HCT116 (cell line): ENCODE measurements at regions not wholly inside any gene's neighbourhood (a gene's known extent, or its start where the extent isn't known, plus 50 kb on each side); places are given as distances from the start of the nearest gene placed in this dataset.

Experiments used
- ATAC-seq: fragments of 200-7000 bp; cut with Tn5 transposase; 2 replicates; pipeline ENCODE4 v1.9.1; 2020; ENCODE audit warnings: mild to moderate bottlenecking, moderate library complexity
- BruUV-seq: library from RNA; stranded (reverse); fragments of 400-500 nt; replicated peaks from 2 replicates; lab custom pipeline; 2021; lab: Mats Ljungman, UMichigan
- CTCF ChIA-PET: fragments of 300-600 bp; sonication (Branson Sonifier 250); formaldehyde crosslinking; loops from one replicate; lab custom pipeline; 2021; ENCODE audit warnings: antibody characterized with exemption; lab: Charles Lee
- POLR2A ChIA-PET: fragments of 300-600, 350-600 bp; sonication (Branson Sonifier 250); formaldehyde crosslinking; loops from one replicate; lab custom pipeline; 2021; ENCODE audit warnings: antibody characterized with exemption; lab: Charles Lee
- RAD21 ChIA-PET, 2 experiments: fragments of 300-600 bp; sonication (Branson Sonifier 250); formaldehyde crosslinking; loops; one replicate each; lab custom pipeline; 2023; ENCODE audit warnings: low total read pairs in 2 of 2; ENCODE audit not compliant: uncharacterized antibody in 2 of 2, unreplicated experiment in 2 of 2, low non-redundant PET in 1 of 2; lab: Charles Lee
- DNase-seq: peaks from one replicate; pipeline ENCODE4 v3.0.0-alpha.2; 2010; ENCODE audit warnings: low read depth, low spot score
- H2AFZ ChIP-seq: fragments of 200-600 bp; shearing (Covaris generic), sonication (generic); 2 replicates; pipeline ENCODE4 v1.6.1; 2017; ENCODE audit warnings: low read depth, mixed run types, mixed read lengths, antibody characterized with exemption, low read length; ENCODE audit not compliant: poor library complexity, severe bottlenecking
- H3K27ac ChIP-seq: 2 replicates; pipeline ENCODE4 v1.5.1; 2012; ENCODE audit warnings: low read depth, low read length
- H3K27me3 ChIP-seq: fragments of 200-600 bp; sonication (generic); 2 replicates; pipeline ENCODE4 v1.6.1; 2016; ENCODE audit warnings: mixed run types, low read length, mixed read lengths; ENCODE audit not compliant: insufficient read depth
- H3K36me3 ChIP-seq, 2 experiments: fragments of 200-500 bp in 1 of 2; fragments of 200-600 bp in 1 of 2; sonication (Bioruptor generic) in 1 of 2; sonication (generic) in 1 of 2; 2 replicates each; pipeline versions ENCODE4 v1.5.1 to v1.6.1; 2014 to 2016; ENCODE audit warnings: low read length in 2 of 2, inconsistent platforms in 1 of 2, mixed read lengths in 1 of 2, mixed run types in 1 of 2; ENCODE audit not compliant: insufficient read depth in 2 of 2, control insufficient read depth in 1 of 2
- H3K4me1 ChIP-seq, 2 experiments: fragments of 200-600 bp in 1 of 2; sonication (generic) in 1 of 2; 2 replicates each; pipeline versions ENCODE4 v1.5.1 to v1.6.1; 2012 to 2017; ENCODE audit warnings: low read length in 2 of 2, inconsistent platforms in 1 of 2, mild to moderate bottlenecking in 1 of 2, mixed read lengths in 1 of 2, mixed run types in 1 of 2, moderate library complexity in 1 of 2; ENCODE audit not compliant: insufficient read depth in 2 of 2, control insufficient read depth in 1 of 2
- H3K4me2 ChIP-seq: fragments of 200-600 bp; sonication (generic); 2 replicates; pipeline ENCODE4 v1.6.1; 2017; ENCODE audit warnings: mixed run types, low read length, mixed read lengths
- H3K4me3 ChIP-seq, 2 experiments: fragments of 200-600 bp in 1 of 2; sonication (generic) in 1 of 2; replicated peaks in 1 of 2; 2 replicates each; pipeline ENCODE4 v1.5.1; 2011 to 2016; ENCODE audit warnings: low read length in 2 of 2, control low read depth in 1 of 2, low read depth in 1 of 2, mild to moderate bottlenecking in 1 of 2, mixed read lengths in 1 of 2, mixed run types in 1 of 2
- H3K79me2 ChIP-seq: fragments of 200-600 bp; sonication (generic); 2 replicates; pipeline ENCODE4 v1.6.1; 2017; ENCODE audit warnings: mild to moderate bottlenecking, mixed run types, low read length, moderate library complexity, mixed read lengths; ENCODE audit not compliant: insufficient read depth
- H3K9ac ChIP-seq: fragments of 200-600 bp; sonication (generic); 2 replicates; pipeline ENCODE4 v1.6.1; 2016; ENCODE audit warnings: low read length, mixed read lengths
- H3K9me2 ChIP-seq: fragments of 200-600 bp; sonication (generic), shearing (Covaris generic); 2 replicates; pipeline ENCODE4 v1.6.1; 2017; ENCODE audit warnings: mixed run types, mild to moderate bottlenecking, moderate library complexity; ENCODE audit not compliant: insufficient read depth
- H3K9me3 ChIP-seq, 2 experiments: fragments of 200-500 bp in 1 of 2; fragments of 200-600 bp in 1 of 2; sonication (Bioruptor generic) in 1 of 2; sonication (generic) in 1 of 2; 2 replicates each; pipeline ENCODE4 v1.6.1; 2014 to 2017; ENCODE audit warnings: low read length in 2 of 2, mixed read lengths in 2 of 2, inconsistent platforms in 1 of 2, low read depth in 1 of 2, mild to moderate bottlenecking in 1 of 2, mixed run types in 1 of 2, moderate library complexity in 1 of 2; ENCODE audit not compliant: control insufficient read depth in 1 of 2, insufficient read depth in 1 of 2
- H4K20me1 ChIP-seq: fragments of 200-600 bp; sonication (generic), shearing (Covaris generic); 2 replicates; pipeline ENCODE4 v1.6.1; 2017; ENCODE audit warnings: mixed run types, mild to moderate bottlenecking, moderate library complexity; ENCODE audit not compliant: insufficient read depth
- CBX3 ChIP-seq: IDR thresholded peaks from 2 replicates; pipeline ENCODE4 v1.6.1; 2012; ENCODE audit warnings: low read depth
- CEBPB ChIP-seq: IDR thresholded peaks from 2 replicates; pipeline ENCODE4 v1.6.1; 2012; ENCODE audit warnings: low read depth
- CTCF ChIP-seq, 3 experiments: fragments of 200-600 bp in 1 of 3; sonication (generic) in 1 of 3; IDR thresholded peaks in 2 of 3; conservative IDR thresholded peaks in 1 of 3; 2 replicates each; pipeline ENCODE4 v1.5.1; 2012 to 2017; ENCODE audit warnings: low read depth in 2 of 3, low read length in 2 of 3, antibody characterized with exemption in 1 of 3, borderline replicate concordance in 1 of 3, control low read depth in 1 of 3, mild to moderate bottlenecking in 1 of 3, mixed read lengths in 1 of 3, mixed run types in 1 of 3, moderate library complexity in 1 of 3; ENCODE audit not compliant: insufficient read depth in 1 of 3
- EGR1 ChIP-seq: IDR thresholded peaks from 2 replicates; pipeline ENCODE4 v1.6.1; 2012; ENCODE audit warnings: low read depth
- FOSL1 ChIP-seq: IDR thresholded peaks from 2 replicates; pipeline ENCODE4 v1.6.1; 2012; ENCODE audit warnings: low read depth
- MAX ChIP-seq: IDR thresholded peaks from 2 replicates; pipeline ENCODE4 v1.6.1; 2012
- POLR2A ChIP-seq: IDR thresholded peaks from 2 replicates; pipeline ENCODE4 v1.7.0; 2011; ENCODE audit warnings: borderline replicate concordance; ENCODE audit not compliant: insufficient read depth, insufficient read length; ENCODE audit errors: extremely low read depth
- REST ChIP-seq: IDR thresholded peaks from 2 replicates; pipeline ENCODE4 v1.6.1; 2012; ENCODE audit warnings: low read depth
- SIN3A ChIP-seq: IDR thresholded peaks from 2 replicates; pipeline ENCODE4 v1.6.1; 2012; ENCODE audit warnings: low read depth
- SP1 ChIP-seq: IDR thresholded peaks from 2 replicates; pipeline ENCODE4 v1.6.1; 2012; ENCODE audit warnings: low read depth
- SRF ChIP-seq: IDR thresholded peaks from 2 replicates; pipeline ENCODE4 v1.6.1; 2012; ENCODE audit warnings: low read depth
- TCF7L2 ChIP-seq: IDR thresholded peaks from 2 replicates; pipeline ENCODE4 v1.7.0; 2011; ENCODE audit warnings: borderline replicate concordance, inconsistent platforms; ENCODE audit not compliant: insufficient read depth, insufficient read length; ENCODE audit errors: extremely low read depth
- ZNF274 ChIP-seq: fragments of 200-500 bp; sonication (Bioruptor generic); IDR thresholded peaks from 2 replicates; pipeline ENCODE4 v1.6.1; 2014; ENCODE audit warnings: mild to moderate bottlenecking, low read depth, low read length, inconsistent platforms
- intact Hi-C: fragments of 100-400 bp; cut with micrococcal nuclease; formaldehyde crosslinking; loops from 2 replicates; pipeline ENCODE4 v1.10.0; 2022
- TF ChIP-seq, protein P1 (sequence below): IDR thresholded peaks from 2 replicates; pipeline ENCODE4 v1.6.1; 2012
- TF ChIP-seq, protein P2 (sequence below): IDR thresholded peaks from 2 replicates; pipeline ENCODE4 v1.6.1; 2011; ENCODE audit warnings: mild to moderate bottlenecking, low read length, moderate library complexity; ENCODE audit not compliant: insufficient replicate concordance; ENCODE audit errors: extremely low read depth

- TF ChIP-seq, protein P1, sequence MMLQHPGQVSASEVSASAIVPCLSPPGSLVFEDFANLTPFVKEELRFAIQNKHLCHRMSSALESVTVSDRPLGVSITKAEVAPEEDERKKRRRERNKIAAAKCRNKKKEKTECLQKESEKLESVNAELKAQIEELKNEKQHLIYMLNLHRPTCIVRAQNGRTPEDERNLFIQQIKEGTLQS, result no peak
- TF ChIP-seq SRF (no peak), ZNF274 (no peak), CBX3 (no peak), CEBPB (no peak)
Measured at GRCh38 chr6:67952948-67953347, 682.1 kb upstream of the ADGRB3 start (continued).

- Histone ChIP-seq H3K4me1 (no peaks in the 10 kb centered on the region), H4K20me1 (no peaks in the 10 kb centered on the region), H2AFZ (no peak overlapping the region), H3K27me3 (no peaks in the 10 kb centered on the region), H3K36me3 (no peaks in the 10 kb centered on the region), H3K27ac (no peak overlapping the region), H3K79me2 (no peaks in the 10 kb centered on the region), H3K4me2 (no peak overlapping the region), H3K9ac (no peak overlapping the region), H3K9me2 (no peaks in the 10 kb centered on the region), H3K9me3 (peaks cover 12 to 13% of the 10 kb centered on the region in 2 experiments; a peak in 2 of 4 replicates), H3K4me3 (no peak overlapping the region)
- intact Hi-C loops, result no loop called here
- ChIA-PET RAD21 (no interaction called here), POLR2A (no interaction called here)
- BruUV-seq, result no TSS peak
- ATAC-seq, result no peak
- TF ChIP-seq, protein P1, result no peak
- TF ChIP-seq REST (no peak), SP1 (no peak), CTCF (IDR thresholded peaks at IDR 0.05 in 2 of 3, conservative IDR thresholded peaks at IDR 0.05 in 1 of 3; ENCODE audit: borderline replicate concordance in 1 of 3, insufficient read depth in 1 of 3, low read depth in 2 of 3, low read length in 2 of 3) (no peak), SIN3A (no peak), MAX (no peak), EGR1 (no peak), POLR2A (no peak), TCF7L2 (no peak), SRF (no peak), FOSL1 (no peak)
- TF ChIP-seq, protein P2, sequence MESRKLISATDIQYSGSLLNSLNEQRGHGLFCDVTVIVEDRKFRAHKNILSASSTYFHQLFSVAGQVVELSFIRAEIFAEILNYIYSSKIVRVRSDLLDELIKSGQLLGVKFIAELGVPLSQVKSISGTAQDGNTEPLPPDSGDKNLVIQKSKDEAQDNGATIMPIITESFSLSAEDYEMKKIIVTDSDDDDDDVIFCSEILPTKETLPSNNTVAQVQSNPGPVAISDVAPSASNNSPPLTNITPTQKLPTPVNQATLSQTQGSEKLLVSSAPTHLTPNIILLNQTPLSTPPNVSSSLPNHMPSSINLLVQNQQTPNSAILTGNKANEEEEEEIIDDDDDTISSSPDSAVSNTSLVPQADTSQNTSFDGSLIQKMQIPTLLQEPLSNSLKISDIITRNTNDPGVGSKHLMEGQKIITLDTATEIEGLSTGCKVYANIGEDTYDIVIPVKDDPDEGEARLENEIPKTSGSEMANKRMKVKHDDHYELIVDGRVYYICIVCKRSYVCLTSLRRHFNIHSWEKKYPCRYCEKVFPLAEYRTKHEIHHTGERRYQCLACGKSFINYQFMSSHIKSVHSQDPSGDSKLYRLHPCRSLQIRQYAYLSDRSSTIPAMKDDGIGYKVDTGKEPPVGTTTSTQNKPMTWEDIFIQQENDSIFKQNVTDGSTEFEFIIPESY, result no peak
- TF ChIP-seq, all 23 proteins: peak for 0
- CTCF ChIA-PET, result no interaction called here
- DNase-seq, result no peak
Measured at GRCh38 chr6:67952121-67952520, 683.0 kb upstream of the ADGRB3 start.
